Central memory CD8-positive, alpha-beta T cell (primary cell): ENCODE measurements at regions not wholly inside any gene's neighbourhood (a gene's known extent, or its start where the extent isn't known, plus 50 kb on each side); places are given as distances from the start of the nearest gene placed in this dataset.

ENCODE experiments used
- ATAC-seq: fragments of 150-1000 bp; cut with Tn5 transposase; replicated peaks from 2 replicates; pipeline ENCODE4 v1.10.0; 2022; ENCODE audit warnings: mild to moderate bottlenecking, moderate FRiP score, moderate number of reproducible peaks; ENCODE audit not compliant: poor library complexity, severe bottlenecking; ENCODE audit errors: extremely low read depth
- DNase-seq, 2 donors: peaks; one replicate each; pipeline ENCODE4 v3.0.0; 2021; ENCODE audit warnings: low spot score in 2 of 2
- H3K27ac Mint-ChIP-seq: one replicate; pipeline ENCODE4 v1.8.0; 2022; ENCODE audit warnings: low read depth, mild to moderate bottlenecking, moderate library complexity, mixed read lengths
- H3K27me3 Mint-ChIP-seq: one replicate; pipeline ENCODE4 v1.8.0; 2022; ENCODE audit warnings: mixed read lengths
- H3K36me3 Mint-ChIP-seq: one replicate; pipeline ENCODE4 v1.8.0; 2022; ENCODE audit warnings: mild to moderate bottlenecking, moderate library complexity, mixed read lengths; ENCODE audit not compliant: insufficient read depth
- H3K4me1 Mint-ChIP-seq: one replicate; pipeline ENCODE4 v1.8.0; 2022; ENCODE audit warnings: mixed read lengths
- H3K4me3 Mint-ChIP-seq: one replicate; pipeline ENCODE4 v1.8.0; 2022; ENCODE audit warnings: mild to moderate bottlenecking, moderate library complexity, mixed read lengths
- H3K9me3 Mint-ChIP-seq: one replicate; pipeline ENCODE4 v1.8.0; 2022; ENCODE audit warnings: mixed read lengths

- no peaks in the 10 kb centered on the region for H3K27me3 Mint-ChIP-seq
- H3K27ac Mint-ChIP-seq, result no peak overlapping the region
- peaks cover 11% of the 10 kb centered on the region for H3K9me3 Mint-ChIP-seq
- H3K36me3 Mint-ChIP-seq, result no peaks in the 10 kb centered on the region
- no peak overlapping the region for H3K4me3 Mint-ChIP-seq
- no peaks in the 10 kb centered on the region for H3K4me1 Mint-ChIP-seq
- DNase-seq (no peak), ATAC-seq (no peak)
Measured at GRCh38 chr3:83877910-83878309, 1080.9 kb upstream of the CADM2 start.

GRCh38 chr3:83882701-83883100 lies 1076.1 kb upstream of the CADM2 start:
- ATAC-seq, result no peak
- no peaks in the 10 kb centered on the region for H3K36me3 Mint-ChIP-seq

GRCh38 chr3:83890039-83890762 lies 1068.6 kb upstream of the CADM2 start:
- H3K4me1 Mint-ChIP-seq, result no peaks in the 10 kb centered on the region
- no peak overlapping the region for H3K4me3 Mint-ChIP-seq
- no peak for ATAC-seq
- H3K27ac Mint-ChIP-seq, result no peak overlapping the region
- H3K36me3 Mint-ChIP-seq, result no peaks in the 10 kb centered on the region
- no peak for DNase-seq
- no peaks in the 10 kb centered on the region for H3K27me3 Mint-ChIP-seq
- peaks cover 23% of the 10 kb centered on the region for H3K9me3 Mint-ChIP-seq

More at GRCh38 chr3:83882701-83883100, 1076.1 kb upstream of the CADM2 start:
- DNase-seq, result no peak
- Mint-ChIP-seq H3K4me3 (no peak overlapping the region), H3K9me3 (peaks cover 29% of the 10 kb centered on the region), H3K27ac (no peak overlapping the region), H3K27me3 (no peaks in the 10 kb centered on the region), H3K4me1 (no peaks in the 10 kb centered on the region)

GRCh38 chr3:83890763-83891135 lies 1068.0 kb upstream of the CADM2 start:
- DNase-seq, result no peak
- peaks cover 21% of the 10 kb centered on the region for H3K9me3 Mint-ChIP-seq
- ATAC-seq, result no peak
- no peaks in the 10 kb centered on the region for H3K27me3 Mint-ChIP-seq
- H3K27ac Mint-ChIP-seq, result no peak overlapping the region
- no peak overlapping the region for H3K4me3 Mint-ChIP-seq
- H3K4me1 Mint-ChIP-seq, result no peaks in the 10 kb centered on the region
- no peaks in the 10 kb centered on the region for H3K36me3 Mint-ChIP-seq

- DNase-seq, result no peak
- Mint-ChIP-seq H3K36me3 (no peaks in the 10 kb centered on the region), H3K4me3 (no peak overlapping the region), H3K4me1 (no peaks in the 10 kb centered on the region), H3K27ac (no peak overlapping the region), H3K27me3 (no peaks in the 10 kb centered on the region), H3K9me3 (peaks cover 19% of the 10 kb centered on the region)
- no peak for ATAC-seq
Measured at GRCh38 chr3:83894223-83894622, 1064.6 kb upstream of the CADM2 start.

- Mint-ChIP-seq H3K9me3 (peaks cover 29% of the 10 kb centered on the region), H3K4me1 (no peaks in the 10 kb centered on the region), H3K27ac (no peak overlapping the region), H3K4me3 (no peak overlapping the region), H3K27me3 (no peaks in the 10 kb centered on the region), H3K36me3 (no peaks in the 10 kb centered on the region)
- ATAC-seq, result no peak
- DNase-seq, result no peak
Measured at GRCh38 chr3:83895892-83896291, 1062.9 kb upstream of the CADM2 start.

- Mint-ChIP-seq H3K9me3 (peaks cover 10% of the 10 kb centered on the region), H3K4me1 (no peaks in the 10 kb centered on the region), H3K27ac (no peak overlapping the region), H3K36me3 (no peaks in the 10 kb centered on the region), H3K4me3 (no peak overlapping the region), H3K27me3 (no peaks in the 10 kb centered on the region)
- ATAC-seq, result no peak
- DNase-seq, result no peak
Measured at GRCh38 chr3:83902787-83903533, 1055.8 kb upstream of the CADM2 start.

- ATAC-seq, result no peak
- H3K27ac Mint-ChIP-seq, result no peak overlapping the region
Measured at GRCh38 chr3:83913381-83913780, 1045.4 kb upstream of the CADM2 start.

GRCh38 chr3:83926291-83926690 lies 1032.5 kb upstream of the CADM2 start:
- Mint-ChIP-seq H3K27ac (no peak overlapping the region), H3K4me3 (no peak overlapping the region), H3K27me3 (no peaks in the 10 kb centered on the region), H3K4me1 (no peaks in the 10 kb centered on the region), H3K36me3 (no peaks in the 10 kb centered on the region), H3K9me3 (peaks cover 22% of the 10 kb centered on the region)
- no peak for DNase-seq
- ATAC-seq, result no peak

More at GRCh38 chr3:83913381-83913780, 1045.4 kb upstream of the CADM2 start:
- no peaks in the 10 kb centered on the region for H3K27me3 Mint-ChIP-seq
- H3K9me3 Mint-ChIP-seq, result peaks cover 5% of the 10 kb centered on the region
- DNase-seq, result no peak
- H3K36me3 Mint-ChIP-seq, result no peaks in the 10 kb centered on the region
- no peaks in the 10 kb centered on the region for H3K4me1 Mint-ChIP-seq
- no peak overlapping the region for H3K4me3 Mint-ChIP-seq

GRCh38 chr3:83928391-83928790 lies 1030.4 kb upstream of the CADM2 start:
- no peak for DNase-seq
- H3K9me3 Mint-ChIP-seq, result peaks cover 28% of the 10 kb centered on the region
- no peak for ATAC-seq
- no peaks in the 10 kb centered on the region for H3K4me1 Mint-ChIP-seq
- no peaks in the 10 kb centered on the region for H3K36me3 Mint-ChIP-seq
- no peak overlapping the region for H3K4me3 Mint-ChIP-seq
- no peak overlapping the region for H3K27ac Mint-ChIP-seq
- no peaks in the 10 kb centered on the region for H3K27me3 Mint-ChIP-seq

- H3K36me3 Mint-ChIP-seq, result no peaks in the 10 kb centered on the region
- H3K27me3 Mint-ChIP-seq, result no peaks in the 10 kb centered on the region
- no peak for ATAC-seq
- no peak for DNase-seq
- H3K9me3 Mint-ChIP-seq, result peaks cover 28% of the 10 kb centered on the region
- H3K4me1 Mint-ChIP-seq, result no peaks in the 10 kb centered on the region
- H3K4me3 Mint-ChIP-seq, result no peak overlapping the region
- no peak overlapping the region for H3K27ac Mint-ChIP-seq
Measured at GRCh38 chr3:83928903-83929302, 1029.9 kb upstream of the CADM2 start.

GRCh38 chr3:83934192-83935021 lies 1024.4 kb upstream of the CADM2 start:
- DNase-seq, result no peak
- no peak for ATAC-seq
- Mint-ChIP-seq H3K27me3 (no peaks in the 10 kb centered on the region), H3K4me1 (no peaks in the 10 kb centered on the region), H3K36me3 (no peaks in the 10 kb centered on the region), H3K9me3 (peaks cover 30% of the 10 kb centered on the region), H3K4me3 (no peak overlapping the region), H3K27ac (no peak overlapping the region)
